Spleen (tissue), 7 donors: ENCODE measurements at regions not wholly inside any gene's neighbourhood (a gene's known extent, or its start where the extent isn't known, plus 50 kb on each side); places are given as distances from the start of the nearest gene placed in this dataset.

Experiments
- CTCF ChIP-seq, 11 experiments: fragments of 200-600 bp in 7 of 11; fragments of 450-650 bp in 4 of 11; sonication (generic) in 4 of 11; IDR thresholded peaks in 8 of 11; conservative IDR thresholded peaks in 3 of 11; 1 replicate in 7 of 11; 2 replicates in 4 of 11; pipeline versions ENCODE4 v1.4.0 to v1.8.0; 2016 to 2021; ENCODE audit warnings: antibody characterized with exemption in 11 of 11, inconsistent platforms in 4 of 11, mild to moderate bottlenecking in 1 of 11
- POLR2AphosphoS5 ChIP-seq, 3 donors: sonication (generic); formaldehyde crosslinking; IDR thresholded peaks; one replicate each; pipeline ENCODE4 v1.5.1; 2017; ENCODE audit warnings: antibody characterized with exemption in 3 of 3
- donor health status: DM: no; HTN: no; CAD: no; lungs with moderate emphysema.
- donor health status: DM: no; HTN: no; CAD: no.
- donor health status: DM: no; HTN: no; CAD: no.

GRCh38 chr5:162334944-162335343 lies 267.4 kb downstream of the GABRG2 start:
- TF ChIP-seq CTCF (IDR thresholded peaks at IDR 0.05 in 8 of 11, conservative IDR thresholded peaks at IDR 0.05 in 3 of 11) (no peak), POLR2AphosphoS5 (IDR thresholded peaks at IDR 0.05) (no peak)
